HUDEP-2 (cell line): ENCODE measurements at regions not wholly inside any gene's neighbourhood (a gene's known extent, or its start where the extent isn't known, plus 50 kb on each side); places are given as distances from the start of the nearest gene placed in this dataset.

Experiments used
- DNase-seq, 76 experiments: peaks; one replicate each; lab custom pipeline; 2025; ENCODE audit not compliant: unreplicated experiment in 76 of 76; lab: John Stamatoyannopoulos, UW

DNA sequence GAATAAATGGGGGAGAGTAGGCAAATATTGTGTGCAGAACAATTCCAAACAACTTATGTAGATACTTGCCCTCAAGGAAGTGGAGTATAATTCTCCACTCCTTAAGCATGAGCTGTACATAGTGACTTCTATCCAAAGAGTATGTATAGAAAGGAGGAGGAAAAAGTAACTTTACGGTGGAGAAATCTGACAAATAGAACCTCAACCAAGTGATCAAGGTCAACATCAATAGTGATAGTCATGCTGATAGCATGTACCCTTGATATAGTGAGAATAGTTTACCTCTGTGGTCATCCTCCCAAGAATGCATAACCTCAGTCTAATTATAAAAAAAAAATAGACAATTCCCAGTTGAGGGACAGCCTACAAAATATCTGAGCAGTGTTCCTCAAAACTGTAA is 89.1 kb upstream of the NANOS1 start:
- DNase-seq = no peak

- DNase-seq = no peak
Observed at GRCh38 chr10:118943253-118943652, 86.3 kb upstream of the NANOS1 start.

DNA sequence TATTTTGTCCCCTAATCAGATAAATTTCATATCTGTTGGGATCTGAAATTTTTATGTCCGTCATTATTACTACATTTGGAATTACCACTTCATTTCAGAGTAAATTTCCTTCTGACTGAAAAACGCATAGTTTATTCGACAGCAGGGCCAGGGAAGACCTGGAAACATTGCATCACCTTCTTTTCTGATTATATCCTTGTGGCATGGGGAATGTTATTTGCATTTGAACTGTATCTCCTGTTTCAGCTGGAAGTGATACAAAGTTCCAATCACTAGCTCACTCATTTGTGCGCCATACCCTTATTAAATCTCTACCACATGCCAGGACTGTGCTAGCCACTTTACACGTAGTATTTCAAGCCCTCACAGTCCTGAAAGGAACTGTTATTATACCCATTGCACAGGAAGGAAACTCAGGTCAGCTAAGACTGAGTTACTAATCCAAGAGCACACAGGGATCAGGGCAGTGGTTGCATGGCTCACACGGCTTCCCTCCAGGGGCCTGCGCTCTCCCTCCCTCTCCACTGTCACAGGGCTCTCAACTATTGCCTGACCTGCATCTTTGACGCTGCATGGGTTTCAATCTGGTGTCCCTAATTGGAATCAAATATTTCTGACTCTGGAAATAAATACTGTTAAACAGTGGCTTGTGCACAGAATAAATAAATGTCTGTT is 84.4 kb upstream of the NANOS1 start:
- no peak for DNase-seq

- DNase-seq = no peak
Observed at GRCh38 chr10:118948786-118949185, 80.7 kb upstream of the NANOS1 start.

- no peak for DNase-seq
Observed at GRCh38 chr10:118950190-118950680, 79.3 kb upstream of the NANOS1 start.

- DNase-seq = no peak
Observed at GRCh38 chr10:118950997-118951637, 78.4 kb upstream of the NANOS1 start.

DNA sequence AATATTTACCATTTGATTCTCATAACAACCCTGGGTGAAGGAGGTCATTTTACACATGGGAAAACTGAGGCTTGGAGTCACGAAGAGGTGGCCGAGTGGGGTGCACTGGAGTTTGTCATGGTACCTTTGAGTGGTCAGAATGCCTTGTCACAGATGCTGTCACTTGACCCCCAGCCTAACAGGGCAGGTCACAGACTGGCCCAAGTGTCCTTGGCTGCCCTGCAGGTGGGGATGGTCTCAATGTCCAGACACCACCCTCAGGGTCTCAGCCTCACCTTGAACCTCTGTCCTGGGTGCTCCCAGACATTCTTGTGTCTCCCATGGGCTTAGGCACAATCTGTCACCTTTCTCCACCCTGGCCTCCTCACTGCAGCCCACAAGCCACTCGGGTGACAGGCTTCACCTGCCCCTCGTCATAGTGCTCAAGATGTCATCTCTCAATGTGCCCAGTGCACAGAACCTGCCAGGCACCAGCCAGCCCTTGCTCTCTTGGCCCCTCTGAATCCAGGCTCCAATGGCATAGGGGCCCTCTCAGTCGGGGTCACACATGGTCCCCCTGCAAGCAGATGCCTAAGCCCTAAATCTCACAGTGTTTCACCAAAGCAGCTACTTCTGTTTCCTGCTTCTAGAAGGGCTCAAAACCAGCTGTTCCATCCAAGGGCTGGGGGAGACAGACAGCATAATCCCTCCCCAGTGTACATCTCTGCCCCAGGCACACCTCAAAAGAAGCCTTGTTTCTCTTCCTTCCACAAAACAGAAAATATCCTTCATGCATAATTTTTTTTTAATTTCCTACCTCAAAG is 76.8 kb upstream of the NANOS1 start:
- no peak for DNase-seq

DNA sequence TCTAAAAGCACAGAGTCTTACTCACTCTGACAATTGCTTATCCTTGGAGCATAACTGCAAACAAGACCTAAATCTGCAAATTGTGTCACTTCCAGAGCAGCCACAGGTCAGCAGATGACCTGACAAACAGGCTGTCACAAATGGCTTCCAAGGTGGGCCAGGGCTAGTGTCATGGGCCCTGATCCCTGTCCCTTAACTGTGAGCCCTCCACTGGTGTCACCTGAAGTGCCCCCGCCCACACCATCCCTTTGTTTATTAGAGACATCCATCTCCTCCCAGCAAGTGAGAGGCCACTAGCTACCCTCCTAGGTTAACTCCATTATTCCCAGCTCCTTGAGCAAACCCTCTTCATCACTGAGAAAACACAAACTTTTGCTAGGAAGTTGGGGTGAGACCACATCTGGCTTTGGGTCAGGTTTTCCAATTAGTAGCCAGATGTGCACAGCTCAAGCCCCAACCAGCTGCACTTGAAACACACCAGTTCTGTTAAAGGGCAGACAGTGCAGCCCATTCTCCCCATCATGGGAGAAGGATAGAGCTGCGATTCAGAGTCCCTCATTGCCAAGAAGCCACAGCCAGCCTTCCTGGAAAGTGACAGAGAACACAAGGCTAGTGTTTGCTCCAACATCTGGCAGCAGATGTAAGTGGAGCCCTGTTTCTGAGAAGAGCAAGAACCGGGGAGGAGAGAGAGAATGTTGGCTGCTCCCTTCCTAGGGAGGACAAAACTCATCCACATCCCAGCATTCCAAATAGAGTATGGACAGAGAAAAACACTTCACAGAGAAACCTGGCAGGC is 75.7 kb upstream of the NANOS1 start:
- no peak for DNase-seq

- DNase-seq = no peak
Observed at GRCh38 chr10:118955531-118955930, 74.0 kb upstream of the NANOS1 start.

DNA sequence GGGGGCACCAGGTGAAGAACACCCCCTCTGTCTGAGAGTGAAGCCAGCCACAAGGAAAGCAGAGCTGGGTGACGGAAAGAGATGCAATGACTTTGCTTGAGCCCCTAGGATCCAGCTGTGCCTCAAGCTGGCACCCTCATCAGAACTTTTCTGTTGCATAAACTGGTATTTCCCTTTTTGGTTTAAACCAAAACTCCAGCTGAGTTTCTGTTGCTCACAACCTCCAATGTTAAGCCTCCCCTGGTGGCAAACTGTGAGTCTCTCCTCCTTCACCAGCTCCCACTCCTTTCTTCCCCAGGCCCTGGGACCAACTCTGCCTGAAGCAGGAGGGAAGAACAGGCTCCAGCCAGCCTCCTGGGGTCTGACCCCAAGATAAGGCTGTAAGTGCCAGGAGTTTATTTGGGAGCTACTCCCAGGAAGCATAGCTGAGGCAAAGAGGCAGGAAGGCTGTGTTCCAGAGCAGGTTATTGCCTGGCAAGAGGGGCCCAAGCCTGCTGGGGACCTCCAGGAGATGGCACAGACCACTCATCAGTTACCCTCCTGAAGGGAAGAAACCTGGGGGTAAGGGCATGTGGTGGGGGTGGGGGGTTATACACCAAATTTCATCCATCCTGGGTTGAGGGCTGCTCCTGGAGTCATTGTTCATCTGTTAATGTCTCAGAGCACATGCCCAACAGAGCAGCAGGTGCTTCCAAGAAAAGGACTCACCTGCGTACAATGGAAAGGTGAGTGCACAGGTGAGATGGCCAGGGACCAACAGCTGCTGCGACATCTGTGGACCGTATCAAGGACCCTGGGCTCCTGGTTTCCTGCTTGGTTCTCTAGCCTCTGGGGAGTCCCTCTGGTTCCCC is 73.3 kb upstream of the NANOS1 start:
- no peak for DNase-seq

- DNase-seq = no peak
Observed at GRCh38 chr10:118956802-118957442, 72.6 kb upstream of the NANOS1 start.

- no peak for DNase-seq
Observed at GRCh38 chr10:118957443-118957825, 72.1 kb upstream of the NANOS1 start.

DNA sequence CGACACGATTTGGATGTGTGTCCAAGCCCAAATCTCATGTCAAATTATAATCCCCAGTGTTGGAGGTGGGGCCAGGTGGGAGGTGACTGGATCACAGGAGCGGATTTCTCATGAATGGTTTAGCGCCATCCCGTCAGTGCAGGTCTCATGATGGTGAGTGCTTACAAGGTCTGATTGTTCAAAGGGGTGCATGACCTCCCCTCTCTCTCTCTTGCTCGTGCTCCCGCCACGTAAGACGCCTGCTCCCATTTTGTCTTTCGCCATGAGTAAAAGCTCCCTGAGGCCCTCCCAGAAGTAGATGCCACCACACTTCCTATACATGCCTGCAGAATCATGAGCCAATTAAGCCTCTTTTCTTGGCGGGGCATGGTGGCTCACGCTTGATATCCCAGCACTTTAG is 71.5 kb upstream of the NANOS1 start:
- no peak for DNase-seq

DNA sequence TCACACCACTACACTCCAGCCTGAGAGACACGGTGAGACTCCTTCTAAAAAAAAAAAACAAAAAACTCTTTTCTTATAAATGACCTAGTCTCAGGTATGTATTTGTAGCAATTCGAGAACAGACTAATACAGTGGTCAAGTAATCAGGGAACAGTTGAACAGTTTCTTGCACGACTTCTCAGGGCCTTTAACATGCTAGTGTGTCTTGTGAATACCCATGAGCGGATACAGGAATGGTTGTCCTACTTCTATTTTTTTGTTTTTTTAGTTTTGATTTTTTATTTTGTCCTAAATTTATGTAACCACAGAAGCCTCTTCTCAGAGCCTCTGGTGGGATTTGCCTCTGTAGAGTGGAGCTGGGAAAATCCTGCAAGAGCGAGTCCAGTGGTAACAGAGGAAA is 71.0 kb upstream of the NANOS1 start:
- DNase-seq = no peak

DNA sequence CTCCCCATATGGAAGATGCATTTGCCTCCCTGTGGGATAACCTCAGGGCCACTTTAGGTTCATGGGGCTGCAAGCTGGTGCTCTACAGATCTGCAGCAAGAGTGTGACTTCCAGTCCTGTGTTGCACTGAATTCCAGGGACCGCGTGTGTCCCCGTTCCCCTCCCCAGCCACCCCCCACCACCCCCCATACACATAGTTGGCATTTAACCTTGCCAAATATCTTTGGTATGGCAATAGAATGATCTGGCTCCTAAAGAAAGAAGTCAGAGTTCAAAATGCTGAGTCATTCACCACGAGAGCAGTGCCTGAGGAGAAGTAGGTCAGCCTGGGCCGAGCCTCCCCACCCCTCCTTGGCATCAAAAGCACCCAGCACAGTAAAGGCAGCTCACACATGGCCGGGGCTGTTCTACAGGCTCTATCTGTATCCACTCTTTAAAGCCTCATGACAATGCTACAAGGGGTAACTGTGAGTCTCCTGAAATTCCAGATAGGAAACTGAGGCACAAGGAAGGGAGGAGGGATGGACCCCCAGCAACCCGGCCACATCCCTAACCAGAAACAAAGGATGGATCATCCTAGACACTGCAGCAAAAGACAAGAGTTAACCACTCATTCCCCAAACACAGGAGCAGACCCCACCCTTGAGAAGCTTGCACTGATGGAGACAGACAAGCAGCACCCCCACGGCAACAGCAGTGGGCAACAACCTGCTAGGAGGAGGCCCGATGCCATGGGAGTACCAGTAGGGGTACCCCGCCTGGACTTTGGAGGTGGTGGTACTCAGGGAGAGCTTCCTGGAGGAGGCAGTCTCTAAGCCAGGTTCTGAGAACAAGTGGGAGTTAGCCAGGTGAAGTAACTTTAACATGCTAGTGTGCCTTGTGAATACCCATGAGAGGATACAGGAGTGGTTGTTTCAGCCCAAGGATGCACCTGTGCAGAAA is 70.3 kb upstream of the NANOS1 start:
- DNase-seq = peak in 43 of 76 experiments; percentile 2 to 59 (median 22)

GRCh38 chr10:118960157-118961090 is 69.1 kb upstream of the NANOS1 start:
- no peak for DNase-seq

DNA sequence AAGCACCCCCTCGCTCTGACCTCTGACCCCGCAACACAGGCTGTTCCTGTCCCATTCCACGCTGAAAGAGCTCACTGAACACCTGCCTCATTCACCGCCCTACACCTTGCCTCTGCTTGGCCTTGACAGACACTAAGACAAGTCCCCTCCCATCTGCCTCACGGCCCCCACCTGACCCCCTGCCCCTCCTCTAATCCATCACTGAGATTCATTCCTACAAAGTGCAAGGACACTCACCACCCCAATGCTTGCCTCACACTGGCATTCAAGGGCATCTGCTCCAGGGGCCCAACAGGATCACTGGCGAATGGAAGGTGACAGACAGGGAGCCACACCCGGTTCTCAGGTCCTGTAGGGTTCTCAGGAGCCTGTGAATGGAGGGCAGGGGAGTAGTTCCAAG is 68.1 kb upstream of the NANOS1 start:
- DNase-seq = no peak
